RWPE2 (cell line): ENCODE measurements at regions not wholly inside any gene's neighbourhood (a gene's known extent, or its start where the extent isn't known, plus 50 kb on each side); places are given as distances from the start of the nearest gene placed in this dataset.

Experiments used
- ATAC-seq: fragments of 200-7000 bp; cut with Tn5 transposase; 3 replicates; pipeline ENCODE4 v1.9.1; 2021; ENCODE audit warnings: low read depth
- DNase-seq: peaks from one replicate; pipeline ENCODE4 v3.0.0-alpha.2; 2020; ENCODE audit warnings: low spot score
- H3K27ac ChIP-seq: fragments of 450-650 bp; 2 replicates; pipeline ENCODE4 v1.5.1; 2017; ENCODE audit warnings: mild to moderate bottlenecking; ENCODE audit not compliant: poor library complexity, severe bottlenecking
- H3K27me3 ChIP-seq: fragments of 250-450 bp; sonication (Bioruptor Pico); 2 replicates; pipeline ENCODE4 v1.5.1; 2021; ENCODE audit warnings: mild to moderate bottlenecking, moderate library complexity; ENCODE audit not compliant: insufficient read depth, poor library complexity, severe bottlenecking
- H3K36me3 ChIP-seq: fragments of 250-450 bp; sonication (Bioruptor Pico); 2 replicates; pipeline ENCODE4 v1.5.1; 2020; ENCODE audit warnings: low read depth, mild to moderate bottlenecking, moderate library complexity
- H3K4me1 ChIP-seq: fragments of 250-450 bp; sonication (Bioruptor Pico); 2 replicates; pipeline ENCODE4 v1.5.1; 2021; ENCODE audit warnings: mild to moderate bottlenecking, moderate library complexity; ENCODE audit not compliant: insufficient read depth, poor library complexity, severe bottlenecking
- H3K4me3 ChIP-seq: fragments of 250-450 bp; sonication (Bioruptor Pico); 2 replicates; pipeline ENCODE4 v1.5.1; 2021; ENCODE audit warnings: mild to moderate bottlenecking, moderate library complexity; ENCODE audit not compliant: severe bottlenecking
- H3K9me3 ChIP-seq: fragments of 250-450 bp; sonication (Bioruptor Pico); 2 replicates; pipeline ENCODE4 v1.5.1; 2021; ENCODE audit warnings: mild to moderate bottlenecking, moderate library complexity; ENCODE audit not compliant: severe bottlenecking
- TF ChIP-seq, protein P1 (sequence below): fragments of 450-650 bp; IDR thresholded peaks from one replicate; pipeline ENCODE4 v1.5.1; 2017; ENCODE audit warnings: mild to moderate bottlenecking, moderate library complexity; ENCODE audit not compliant: poor library complexity, severe bottlenecking

DNA sequence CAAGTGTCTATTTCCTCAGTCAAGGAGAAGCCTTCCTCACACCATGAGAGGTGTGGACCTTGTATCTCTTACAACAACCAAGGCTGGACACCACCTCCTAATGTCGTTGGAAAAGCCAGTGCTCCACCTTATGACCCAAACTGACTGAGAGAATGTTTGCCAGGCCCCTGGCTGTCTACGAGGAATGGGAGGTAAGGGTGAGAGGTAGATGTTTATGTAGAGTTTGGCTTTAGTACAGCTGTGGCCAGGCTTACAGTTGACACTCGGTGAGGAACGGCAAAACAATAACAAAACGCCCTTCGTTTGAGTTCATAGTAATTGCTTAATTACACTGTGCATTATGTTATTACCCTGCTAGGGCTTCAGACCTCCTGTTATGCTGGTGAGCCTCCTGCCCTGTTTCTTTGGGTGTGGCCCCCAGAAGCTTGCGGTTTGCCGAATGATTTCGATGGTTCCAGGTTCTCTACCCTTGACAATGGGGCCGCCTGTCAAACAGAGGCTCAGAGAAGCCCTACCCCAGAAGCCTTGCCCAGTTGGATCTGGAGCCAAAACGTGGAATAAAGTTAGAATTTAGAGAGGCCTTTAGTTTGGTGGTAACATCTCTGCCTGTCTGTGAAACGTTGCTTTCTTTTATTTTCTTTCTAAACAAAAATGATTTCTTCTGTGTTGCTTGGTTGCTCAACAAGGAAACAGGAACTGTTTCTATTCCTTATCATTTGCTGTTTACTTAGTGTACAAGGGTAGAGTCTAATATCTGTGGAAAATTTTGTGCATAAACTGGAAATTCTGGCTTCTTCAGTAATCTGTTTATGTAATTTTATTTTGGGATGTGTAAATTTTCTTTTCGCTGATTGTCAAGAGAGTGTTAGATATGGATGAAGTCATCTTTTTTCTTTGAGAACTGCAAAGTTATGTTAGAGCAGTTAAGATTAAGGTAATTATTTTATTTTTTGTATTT, 60.4 kb upstream of the FOXQ1 start:
- Histone ChIP-seq H3K4me3 (no peak overlapping the region), H3K27ac (no peak overlapping the region), H3K4me1 (peaks cover 4% of the 10 kb centered on the region), H3K9me3 (no peaks in the 10 kb centered on the region), H3K27me3 (no peaks in the 10 kb centered on the region), H3K36me3 (no peaks in the 10 kb centered on the region)
- TF ChIP-seq, protein P1, sequence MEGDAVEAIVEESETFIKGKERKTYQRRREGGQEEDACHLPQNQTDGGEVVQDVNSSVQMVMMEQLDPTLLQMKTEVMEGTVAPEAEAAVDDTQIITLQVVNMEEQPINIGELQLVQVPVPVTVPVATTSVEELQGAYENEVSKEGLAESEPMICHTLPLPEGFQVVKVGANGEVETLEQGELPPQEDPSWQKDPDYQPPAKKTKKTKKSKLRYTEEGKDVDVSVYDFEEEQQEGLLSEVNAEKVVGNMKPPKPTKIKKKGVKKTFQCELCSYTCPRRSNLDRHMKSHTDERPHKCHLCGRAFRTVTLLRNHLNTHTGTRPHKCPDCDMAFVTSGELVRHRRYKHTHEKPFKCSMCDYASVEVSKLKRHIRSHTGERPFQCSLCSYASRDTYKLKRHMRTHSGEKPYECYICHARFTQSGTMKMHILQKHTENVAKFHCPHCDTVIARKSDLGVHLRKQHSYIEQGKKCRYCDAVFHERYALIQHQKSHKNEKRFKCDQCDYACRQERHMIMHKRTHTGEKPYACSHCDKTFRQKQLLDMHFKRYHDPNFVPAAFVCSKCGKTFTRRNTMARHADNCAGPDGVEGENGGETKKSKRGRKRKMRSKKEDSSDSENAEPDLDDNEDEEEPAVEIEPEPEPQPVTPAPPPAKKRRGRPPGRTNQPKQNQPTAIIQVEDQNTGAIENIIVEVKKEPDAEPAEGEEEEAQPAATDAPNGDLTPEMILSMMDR = no peak
- DNase-seq = no peak
- no peak for ATAC-seq

DNA sequence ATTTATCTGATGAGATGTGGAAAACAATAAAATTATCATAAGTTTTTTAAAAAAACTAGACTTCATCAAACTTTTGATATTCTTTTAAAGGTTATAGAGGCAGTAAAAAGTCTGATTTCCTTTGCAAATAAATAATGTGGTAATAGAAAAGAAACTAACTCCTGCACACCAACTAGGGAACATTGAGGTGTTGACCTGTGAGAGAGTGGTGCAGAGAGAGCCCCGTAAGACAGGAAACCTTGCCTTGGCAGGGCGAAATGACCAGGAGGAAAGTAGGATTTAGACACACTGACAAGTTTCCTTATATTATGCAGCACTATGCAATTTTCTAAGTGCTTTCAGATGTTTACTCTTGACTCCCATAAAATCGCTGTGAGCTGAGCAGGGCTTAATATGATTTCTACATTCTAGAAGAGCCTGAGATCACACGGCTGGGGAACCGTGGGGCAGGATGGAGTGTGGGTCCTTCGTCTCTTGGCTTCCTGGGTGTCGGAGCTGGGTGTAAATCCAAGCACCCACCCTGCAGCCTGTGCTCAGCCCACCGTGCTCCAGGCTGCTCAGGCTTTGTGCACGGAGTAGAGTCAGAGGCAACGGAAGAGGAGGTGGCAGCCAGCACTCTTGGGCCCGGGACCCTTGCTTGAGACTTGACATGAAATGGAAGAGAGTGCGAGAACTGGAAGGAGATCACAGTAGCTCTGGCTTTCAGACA, 61.3 kb upstream of the FOXQ1 start:
- TF ChIP-seq, protein P1 = no peak
- no peak for ATAC-seq
- H3K4me1 ChIP-seq = peaks cover 4% of the 10 kb centered on the region
- H3K36me3 ChIP-seq = no peaks in the 10 kb centered on the region
- H3K4me3 ChIP-seq = no peak overlapping the region
- no peaks in the 10 kb centered on the region for H3K27me3 ChIP-seq
- no peak for DNase-seq
- no peaks in the 10 kb centered on the region for H3K9me3 ChIP-seq
- no peak overlapping the region for H3K27ac ChIP-seq

DNA sequence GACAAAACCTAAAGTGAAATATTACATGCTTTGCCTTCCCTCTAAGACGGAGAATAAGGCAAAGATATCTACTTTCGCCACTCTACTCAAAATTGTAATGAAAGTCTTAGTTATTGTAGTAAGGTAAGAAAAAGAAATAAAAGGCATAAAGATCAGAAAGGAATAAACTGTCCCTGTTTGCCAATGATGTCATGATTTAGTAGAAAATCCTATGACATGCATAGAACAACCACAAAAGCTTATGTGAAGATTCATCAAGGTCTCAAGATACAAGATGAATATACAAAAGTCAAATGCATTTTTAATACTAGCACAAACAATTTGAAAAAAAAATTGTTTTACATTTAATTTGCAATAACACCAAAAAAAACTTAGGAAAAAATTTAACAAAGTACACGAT, 64.0 kb upstream of the FOXQ1 start:
- H3K36me3 ChIP-seq = no peaks in the 10 kb centered on the region
- TF ChIP-seq, protein P1 = no peak
- DNase-seq = no peak
- H3K9me3 ChIP-seq = no peaks in the 10 kb centered on the region
- no peak for ATAC-seq
- no peaks in the 10 kb centered on the region for H3K27me3 ChIP-seq
- peaks cover 4% of the 10 kb centered on the region for H3K4me1 ChIP-seq
- H3K27ac ChIP-seq = no peak overlapping the region
- H3K4me3 ChIP-seq = no peak overlapping the region

DNA sequence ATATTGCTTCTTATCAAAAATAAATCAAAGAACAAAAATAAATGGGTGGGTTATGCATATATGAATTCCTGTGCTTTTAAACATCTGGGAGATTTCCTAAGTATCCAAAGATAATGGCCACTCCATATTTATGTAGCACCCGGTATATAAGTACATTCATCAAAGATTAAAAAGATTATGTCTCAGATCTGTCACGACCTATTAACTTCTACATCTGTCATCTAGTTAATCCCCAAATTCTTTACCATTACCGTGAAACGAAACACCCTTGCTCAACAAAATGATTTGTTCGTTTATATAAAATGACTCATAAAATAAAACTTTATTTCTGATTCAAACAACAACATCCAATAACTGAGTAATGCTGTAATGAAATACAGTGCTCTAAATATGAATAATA, 64.8 kb upstream of the FOXQ1 start:
- DNase-seq = no peak
- no peaks in the 10 kb centered on the region for H3K36me3 ChIP-seq
- H3K4me1 ChIP-seq = peaks cover 4% of the 10 kb centered on the region
- no peak overlapping the region for H3K27ac ChIP-seq
- H3K9me3 ChIP-seq = no peaks in the 10 kb centered on the region
- no peak overlapping the region for H3K4me3 ChIP-seq
- TF ChIP-seq, protein P1 = no peak
- ATAC-seq = no peak
- H3K27me3 ChIP-seq = no peaks in the 10 kb centered on the region
